Mesenchymal stem cell (in vitro differentiated cells and primary cell): ENCODE measurements at regions not wholly inside any gene's neighbourhood (a gene's known extent, or its start where the extent isn't known, plus 50 kb on each side); places are given as distances from the start of the nearest gene placed in this dataset.

Experiments
- DNase-seq: peaks from one replicate; pipeline ENCODE4 v3.0.0-alpha.2; 2013
- H2AFZ ChIP-seq: one replicate; pipeline ENCODE4 v1.6.1; 2013; ENCODE audit warnings: low read depth, mild to moderate bottlenecking, control low read depth, inconsistent platforms, low read length, moderate library complexity
- H2AK5ac ChIP-seq: 2 replicates; pipeline ENCODE4 v1.6.1; 2013; ENCODE audit warnings: low read length, moderate library complexity, mild to moderate bottlenecking, inconsistent platforms; ENCODE audit not compliant: severe bottlenecking
- H2BK120ac ChIP-seq: one replicate; pipeline ENCODE4 v1.6.1; 2013; ENCODE audit warnings: low read depth, mild to moderate bottlenecking, inconsistent platforms, low read length, moderate library complexity
- H2BK12ac ChIP-seq, 2 experiments: one replicate each; pipeline ENCODE4 v1.6.1; 2013; ENCODE audit warnings: inconsistent platforms in 2 of 2, low read length in 2 of 2, mild to moderate bottlenecking in 2 of 2, moderate library complexity in 2 of 2, control low read depth in 1 of 2
- H2BK15ac ChIP-seq: one replicate; pipeline ENCODE4 v1.6.1; 2013; ENCODE audit warnings: mild to moderate bottlenecking, low read depth, inconsistent platforms; ENCODE audit not compliant: poor library complexity, severe bottlenecking
- H2BK5ac ChIP-seq: 2 replicates; pipeline ENCODE4 v1.6.1; 2013; ENCODE audit warnings: low read depth, mild to moderate bottlenecking, low read length, control low read depth, inconsistent platforms; ENCODE audit not compliant: poor library complexity, severe bottlenecking
- H3K14ac ChIP-seq, 2 experiments: one replicate each; pipeline ENCODE4 v1.6.1; 2013; ENCODE audit warnings: inconsistent platforms in 2 of 2, low read length in 2 of 2, control low read depth in 1 of 2, mild to moderate bottlenecking in 1 of 2, moderate library complexity in 1 of 2
- H3K18ac ChIP-seq, 2 experiments: one replicate each; pipeline ENCODE4 v1.6.1; 2013; ENCODE audit warnings: inconsistent platforms in 2 of 2, low read length in 2 of 2, control low read depth in 1 of 2, low read depth in 1 of 2, mild to moderate bottlenecking in 1 of 2
- H3K23ac ChIP-seq, 2 experiments: one replicate each; pipeline ENCODE4 v1.6.1; 2013; ENCODE audit warnings: inconsistent platforms in 2 of 2, low read length in 2 of 2, mild to moderate bottlenecking in 2 of 2, moderate library complexity in 2 of 2, control low read depth in 1 of 2
- H3K27ac ChIP-seq: 2 replicates; pipeline ENCODE4 v1.5.1; 2013; ENCODE audit warnings: mild to moderate bottlenecking, moderate library complexity, low read length, control low read depth, inconsistent platforms; ENCODE audit not compliant: poor library complexity, severe bottlenecking
- H3K27me3 ChIP-seq, 2 experiments: 2 replicates each; pipeline versions ENCODE4 v1.6.1 to v1.7.0; 2013; ENCODE audit warnings: low read length in 2 of 2, mild to moderate bottlenecking in 2 of 2, moderate library complexity in 2 of 2, control low read depth in 1 of 2, inconsistent platforms in 1 of 2; ENCODE audit not compliant: control insufficient read depth in 1 of 2, insufficient read depth in 1 of 2
- H3K36me3 ChIP-seq, 2 experiments: 2 replicates each; pipeline versions ENCODE4 v1.6.1 to v1.7.0; 2013; ENCODE audit warnings: low read length in 2 of 2, control low read depth in 1 of 2, inconsistent platforms in 1 of 2, low read depth in 1 of 2, mild to moderate bottlenecking in 1 of 2; ENCODE audit not compliant: insufficient read depth in 2 of 2, control insufficient read depth in 1 of 2
- H3K4ac ChIP-seq, 2 experiments: one replicate each; pipeline ENCODE4 v1.6.1; 2013; ENCODE audit warnings: inconsistent platforms in 2 of 2, low read length in 2 of 2, mild to moderate bottlenecking in 2 of 2, moderate library complexity in 2 of 2, control low read depth in 1 of 2, low read depth in 1 of 2
- H3K4me1 ChIP-seq: 2 replicates; pipeline ENCODE4 v1.6.1; 2013; ENCODE audit warnings: low read depth, low read length, control low read depth; ENCODE audit not compliant: control insufficient read depth, insufficient read depth
- H3K4me2 ChIP-seq: 2 replicates; pipeline ENCODE4 v1.6.1; 2013; ENCODE audit warnings: low read length, mild to moderate bottlenecking, inconsistent platforms; ENCODE audit not compliant: poor library complexity, severe bottlenecking
- H3K4me3 ChIP-seq, 2 experiments: 2 replicates each; pipeline versions ENCODE4 v1.5.1 to v1.7.0; 2013; ENCODE audit warnings: low read length in 2 of 2, mild to moderate bottlenecking in 2 of 2, control low read depth in 1 of 2, low read depth in 1 of 2; ENCODE audit not compliant: insufficient read depth in 1 of 2
- H3K79me1 ChIP-seq: replicated peaks from 2 replicates; pipeline ENCODE4 v1.6.1; 2013; ENCODE audit warnings: mild to moderate bottlenecking, control low read depth, low read length, inconsistent platforms; ENCODE audit not compliant: poor library complexity, severe bottlenecking
- H3K9ac ChIP-seq: 2 replicates; pipeline ENCODE4 v1.7.0; 2013; ENCODE audit warnings: mild to moderate bottlenecking, low read length, moderate library complexity
- H3K9me3 ChIP-seq: 2 replicates; pipeline ENCODE4 v1.7.0; 2013; ENCODE audit warnings: mild to moderate bottlenecking, low read length; ENCODE audit not compliant: control insufficient read depth
- H4K8ac ChIP-seq: one replicate; pipeline ENCODE4 v1.6.1; 2013; ENCODE audit warnings: inconsistent platforms, mild to moderate bottlenecking, low read length, moderate library complexity
- H4K91ac ChIP-seq: one replicate; pipeline ENCODE4 v1.6.1; 2013; ENCODE audit warnings: mild to moderate bottlenecking, low read length, inconsistent platforms
- WGBS: methylation state at CpG from one replicate; pipeline ENCODE4 v1.1.7; 2013; ENCODE audit warnings: mixed read lengths; 5-methylcytosine and 5-hydroxymethylcytosine counted together

- H3K4me1 ChIP-seq = no peaks in the 10 kb centered on the region
- H2BK120ac ChIP-seq = no peak overlapping the region
- H3K23ac ChIP-seq = no peak overlapping the region
- 80% methylated on average over 1 of the region's 2 CpGs for WGBS
- H3K27me3 ChIP-seq = peaks cover 0 to 4% of the 10 kb centered on the region in 2 experiments
- no peak overlapping the region for H2AFZ ChIP-seq
- no peak overlapping the region for H3K27ac ChIP-seq
- H2BK12ac ChIP-seq = no peak overlapping the region
- no peak overlapping the region for H3K14ac ChIP-seq
- no peak overlapping the region for H3K9ac ChIP-seq
- H2AK5ac ChIP-seq = no peak overlapping the region
- H3K18ac ChIP-seq = no peak overlapping the region
- no peaks in the 10 kb centered on the region for H3K9me3 ChIP-seq
- H3K4me3 ChIP-seq = no peak overlapping the region
- H4K91ac ChIP-seq = no peak overlapping the region
- no peak overlapping the region for H3K4ac ChIP-seq
- H4K8ac ChIP-seq = no peak overlapping the region
- no peaks in the 10 kb centered on the region for H3K36me3 ChIP-seq
- H2BK15ac ChIP-seq = no peak overlapping the region
- no peaks in the 10 kb centered on the region for H3K79me1 ChIP-seq
- no peak overlapping the region for H3K4me2 ChIP-seq
- no peak overlapping the region for H2BK5ac ChIP-seq
- DNase-seq = no peak
Measured at GRCh38 chr1:78247079-78247478, 201.3 kb downstream of the GIPC2 start.

GRCh38 chr1:78250201-78250600 lies 204.4 kb downstream of the GIPC2 start:
- Histone ChIP-seq H3K4ac (no peak overlapping the region), H3K4me3 (no peak overlapping the region), H3K18ac (no peak overlapping the region), H3K79me1 (no peaks in the 10 kb centered on the region), H2BK5ac (no peak overlapping the region), H4K91ac (no peak overlapping the region), H2BK120ac (no peak overlapping the region), H3K9ac (no peak overlapping the region), H3K9me3 (no peaks in the 10 kb centered on the region), H3K23ac (no peak overlapping the region), H2BK12ac (no peak overlapping the region), H2AK5ac (no peak overlapping the region), H3K14ac (no peak overlapping the region), H3K4me2 (no peak overlapping the region), H3K27me3 (no peaks in the 10 kb centered on the region), H2BK15ac (no peak overlapping the region), H3K36me3 (no peaks in the 10 kb centered on the region), H3K4me1 (no peaks in the 10 kb centered on the region), H2AFZ (no peak overlapping the region), H4K8ac (no peak overlapping the region), H3K27ac (no peak overlapping the region)
- DNase-seq = no peak
- WGBS = 68% methylated on average over 4 of the region's 4 CpGs

- Histone ChIP-seq H3K23ac (no peak overlapping the region), H3K4me3 (no peak overlapping the region), H3K4me2 (no peak overlapping the region), H2BK15ac (no peak overlapping the region), H3K4ac (no peak overlapping the region), H3K14ac (no peak overlapping the region), H3K18ac (no peak overlapping the region), H2AFZ (no peak overlapping the region), H2BK5ac (no peak overlapping the region), H3K4me1 (no peaks in the 10 kb centered on the region), H3K27ac (no peak overlapping the region), H4K91ac (no peak overlapping the region), H2BK12ac (no peak overlapping the region), H3K27me3 (no peaks in the 10 kb centered on the region), H2AK5ac (no peak overlapping the region), H3K79me1 (no peaks in the 10 kb centered on the region), H3K9me3 (no peaks in the 10 kb centered on the region), H3K9ac (peak overlapping the region; percentile 8), H2BK120ac (no peak overlapping the region), H3K36me3 (no peaks in the 10 kb centered on the region), H4K8ac (no peak overlapping the region)
- WGBS = 89% methylated on average over 1 of the region's 3 CpGs
- DNase-seq = peak; percentile 32
Measured at GRCh38 chr1:78254517-78254916, 208.8 kb downstream of the GIPC2 start.

GRCh38 chr1:78255383-78255782 lies 209.6 kb downstream of the GIPC2 start:
- H2BK12ac ChIP-seq = no peak overlapping the region
- H2BK120ac ChIP-seq = no peak overlapping the region
- DNase-seq = peak; percentile 59
- H3K4me1 ChIP-seq = no peaks in the 10 kb centered on the region
- H3K9me3 ChIP-seq = peaks cover 8% of the 10 kb centered on the region
- H3K36me3 ChIP-seq = no peaks in the 10 kb centered on the region
- H3K4me3 ChIP-seq = no peak overlapping the region
- H3K27ac ChIP-seq = no peak overlapping the region
- no peak overlapping the region for H4K91ac ChIP-seq
- no peak overlapping the region for H2AK5ac ChIP-seq
- no peak overlapping the region for H4K8ac ChIP-seq
- H3K23ac ChIP-seq = no peak overlapping the region
- H3K14ac ChIP-seq = no peak overlapping the region
- no peak overlapping the region for H3K4ac ChIP-seq
- WGBS = no CpG with 5 or more reads among the region's 2 CpGs
- H3K79me1 ChIP-seq = no peaks in the 10 kb centered on the region
- H2BK5ac ChIP-seq = no peak overlapping the region
- H2BK15ac ChIP-seq = no peak overlapping the region
- no peak overlapping the region for H2AFZ ChIP-seq
- peak overlapping the region; percentile 8 for H3K9ac ChIP-seq
- H3K18ac ChIP-seq = no peak overlapping the region
- no peaks in the 10 kb centered on the region for H3K27me3 ChIP-seq
- no peak overlapping the region for H3K4me2 ChIP-seq
